HG03045 (cell line): ENCODE measurements at regions not wholly inside any gene's neighbourhood (a gene's known extent, or its start where the extent isn't known, plus 50 kb on each side); places are given as distances from the start of the nearest gene placed in this dataset.

Experiments used
- ATAC-seq: cut with Tn5 transposase; IDR thresholded peaks from one replicate; pipeline ENCODE4 v1.9.1; 2021; ENCODE audit warnings: mild to moderate bottlenecking, moderate library complexity; ENCODE audit not compliant: unreplicated experiment

DNA sequence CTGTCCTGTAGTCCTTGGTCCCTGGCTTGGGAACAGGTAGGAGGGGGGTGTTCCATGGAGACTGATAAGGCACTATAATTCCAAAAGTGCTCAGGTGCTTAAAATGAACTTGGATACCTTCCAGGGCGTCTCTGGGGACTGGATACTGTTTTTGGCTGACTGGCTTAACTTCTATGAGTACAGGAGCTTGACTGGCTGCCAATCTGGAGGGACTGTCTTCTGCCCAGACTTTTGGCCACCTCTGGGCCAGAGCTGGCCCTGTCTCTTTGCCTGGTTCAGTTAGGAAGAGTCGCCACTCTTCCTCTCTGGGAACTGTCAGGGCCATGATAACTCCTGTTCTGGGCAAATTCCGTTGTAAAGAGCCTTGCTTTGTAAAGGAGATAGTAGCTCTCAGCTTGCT is 407.0 kb downstream of the TGFB2 start:
- no peak for ATAC-seq

DNA sequence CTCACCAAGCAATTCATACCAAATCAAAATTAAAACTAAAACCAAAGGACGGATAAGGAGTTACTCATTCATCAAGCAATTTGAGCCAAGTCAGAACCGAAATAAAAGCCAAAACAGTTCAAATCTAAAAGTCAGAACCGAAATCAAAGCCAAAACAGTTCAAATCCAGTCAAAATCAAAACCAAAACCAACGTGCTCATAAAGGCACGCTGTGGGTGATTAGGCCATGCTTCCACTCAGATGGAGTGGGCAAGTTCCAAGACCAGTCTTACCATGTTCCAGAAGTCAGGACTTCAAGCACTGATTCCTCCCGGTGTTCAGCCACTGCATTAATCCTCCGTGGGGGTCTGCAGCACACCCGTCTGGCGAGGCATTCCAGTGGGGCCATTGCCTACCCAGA is 409.3 kb downstream of the TGFB2 start:
- no peak for ATAC-seq

DNA sequence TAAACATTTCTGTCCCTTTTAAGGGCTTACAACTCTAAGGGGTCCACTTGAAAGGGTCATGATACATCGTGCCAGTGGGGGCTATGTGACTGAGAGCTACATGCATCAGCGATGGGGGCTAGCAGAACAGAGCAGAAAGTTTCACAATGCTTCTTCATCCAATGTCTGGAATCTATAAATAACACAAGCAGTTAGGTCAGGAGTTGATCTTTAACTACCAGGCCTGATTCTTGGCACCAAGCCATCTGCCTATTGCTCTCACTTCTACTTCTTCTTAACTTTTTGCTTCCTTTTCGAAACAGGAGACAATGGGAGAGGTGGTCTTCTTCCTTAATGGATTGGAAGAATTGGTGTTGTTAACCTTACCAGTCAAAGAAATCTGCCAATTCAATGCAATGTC is 410.0 kb downstream of the TGFB2 start:
- no peak for ATAC-seq

DNA sequence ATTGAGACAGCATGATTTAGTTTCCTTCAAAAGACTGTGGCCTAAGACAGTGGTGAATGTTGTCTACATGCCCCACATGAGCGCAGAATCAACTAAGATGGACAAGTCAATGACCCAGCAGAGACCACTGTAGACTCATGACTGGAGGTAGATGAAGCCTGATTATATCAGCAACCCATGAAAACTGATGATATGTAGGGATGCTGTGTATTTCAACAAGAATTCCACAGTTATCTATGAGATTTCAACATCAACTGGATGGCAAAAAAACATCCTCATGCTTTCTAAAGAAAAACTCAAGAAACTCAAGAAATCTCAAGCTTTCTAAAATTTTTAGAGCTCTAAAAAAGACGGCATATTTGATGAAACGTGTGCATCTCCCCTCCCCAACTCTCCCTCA is 413.9 kb upstream of the LYPLAL1 start:
- no peak for ATAC-seq

DNA sequence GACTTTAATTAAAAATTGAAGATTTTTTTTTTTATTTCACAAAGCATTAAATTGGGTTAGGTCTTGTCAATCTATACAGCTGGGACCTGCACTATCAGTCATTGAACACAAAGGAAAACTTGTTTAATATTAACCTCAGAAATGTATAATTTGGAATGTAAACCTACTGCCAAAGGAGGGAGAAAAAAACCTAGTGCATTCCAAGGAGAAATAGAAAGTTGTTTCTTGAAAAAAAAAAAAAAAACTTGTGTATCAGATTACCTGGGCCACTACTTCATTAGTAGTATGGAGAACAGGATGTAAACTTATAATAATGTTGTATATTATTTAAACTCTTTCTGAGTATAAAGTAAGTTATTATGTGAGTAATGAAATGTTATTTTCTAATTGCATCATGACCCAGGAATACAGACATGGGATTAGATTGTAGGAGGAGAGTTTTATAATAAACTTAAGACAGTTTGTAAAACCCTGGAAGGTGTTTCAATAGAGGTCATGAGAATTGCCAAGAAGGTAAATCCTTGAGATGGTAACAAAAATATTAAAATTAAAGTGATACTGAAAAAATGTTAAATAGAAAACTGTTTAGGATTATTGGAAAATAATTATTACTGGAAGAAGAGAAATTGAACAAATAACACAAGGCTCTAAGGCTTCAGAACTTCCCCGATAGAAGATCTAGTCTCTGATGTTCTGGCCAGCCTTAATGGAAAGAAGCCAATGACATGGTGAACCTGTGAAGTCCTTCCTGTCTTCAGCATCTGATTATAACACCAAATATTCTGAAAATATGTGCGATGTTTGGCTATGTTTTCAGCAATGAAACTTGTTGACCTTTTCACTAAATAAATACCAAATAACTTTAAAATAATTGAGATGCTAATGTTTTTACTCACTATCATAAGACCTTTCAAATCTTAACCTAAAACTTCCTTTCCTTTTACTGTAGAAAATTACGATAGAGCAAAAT is 412.8 kb upstream of the LYPLAL1 start:
- ATAC-seq: no peak

DNA sequence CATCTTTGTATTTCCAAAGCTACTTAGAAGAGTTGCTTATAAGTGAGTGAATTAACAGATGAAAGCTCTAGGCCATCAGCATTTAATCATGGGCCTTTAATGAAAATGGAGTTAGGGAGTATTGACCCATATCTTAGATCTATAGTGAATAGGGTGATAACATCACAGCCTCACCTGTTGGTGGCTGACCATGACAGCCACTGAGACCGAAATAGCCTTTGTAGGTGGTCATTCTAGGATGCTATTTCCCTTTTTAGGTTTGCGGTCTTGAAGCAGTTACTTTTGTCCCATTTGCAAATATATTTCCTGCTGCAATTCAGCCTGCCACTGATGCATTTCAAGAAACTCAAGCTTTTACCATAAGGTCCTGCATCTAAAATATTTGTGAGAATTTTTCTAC is 410.1 kb upstream of the LYPLAL1 start:
- no peak for ATAC-seq

DNA sequence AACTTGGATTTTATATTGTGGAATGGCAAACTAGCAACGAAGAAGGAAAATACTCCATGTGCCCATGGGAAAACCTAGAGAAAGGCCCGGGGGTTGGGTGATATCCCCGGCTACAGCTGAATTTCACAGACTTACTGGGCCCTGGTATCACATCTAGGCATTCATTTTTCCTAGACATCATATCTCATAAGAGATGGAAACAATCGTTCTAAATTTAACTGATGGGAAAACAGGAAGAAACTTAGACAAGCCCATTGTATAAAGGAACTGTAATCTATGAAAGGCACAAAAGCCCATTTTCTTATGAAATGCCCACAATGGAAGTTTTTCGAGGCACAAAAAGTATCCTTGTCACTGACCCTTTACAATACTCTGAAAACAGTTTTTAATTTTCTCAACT is 407.9 kb upstream of the LYPLAL1 start:
- ATAC-seq: no peak

DNA sequence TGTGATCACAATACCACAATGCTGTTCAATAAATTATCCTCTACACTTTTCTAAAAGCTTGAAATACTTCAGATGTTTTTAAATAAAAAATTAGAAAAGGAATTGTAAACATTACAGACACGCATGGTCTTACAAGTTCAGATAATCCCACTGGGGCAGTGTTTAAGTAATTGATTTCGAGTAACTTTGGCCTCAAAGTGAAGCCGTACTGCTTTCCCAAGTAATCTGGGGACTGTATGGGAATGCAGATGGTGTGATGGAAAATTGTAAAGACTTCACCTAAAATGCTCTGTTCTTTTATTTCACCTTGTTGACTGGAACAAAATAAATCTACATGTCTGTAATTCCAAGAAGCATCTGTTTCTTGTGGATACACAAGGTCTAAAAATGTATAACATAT is 401.7 kb upstream of the LYPLAL1 start:
- ATAC-seq: no peak

DNA sequence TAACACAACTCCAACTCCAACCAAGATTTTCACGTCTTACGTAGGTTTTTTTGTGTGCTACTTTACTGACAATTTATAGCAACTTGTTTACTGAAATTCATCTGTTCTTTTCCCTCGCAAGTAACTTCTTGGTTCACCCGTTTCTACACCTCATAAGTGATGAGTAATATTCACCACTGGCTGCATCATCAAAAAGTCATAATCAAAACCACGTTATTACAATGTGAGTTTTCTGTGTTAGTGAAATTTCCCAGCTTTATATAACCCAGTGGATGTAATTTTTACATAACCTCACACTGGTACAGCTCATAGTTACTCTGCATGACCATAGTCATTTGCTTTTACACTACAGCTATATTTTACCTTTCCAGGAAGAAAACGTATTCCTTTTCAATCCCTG is 401.1 kb upstream of the LYPLAL1 start:
- ATAC-seq: no peak

DNA sequence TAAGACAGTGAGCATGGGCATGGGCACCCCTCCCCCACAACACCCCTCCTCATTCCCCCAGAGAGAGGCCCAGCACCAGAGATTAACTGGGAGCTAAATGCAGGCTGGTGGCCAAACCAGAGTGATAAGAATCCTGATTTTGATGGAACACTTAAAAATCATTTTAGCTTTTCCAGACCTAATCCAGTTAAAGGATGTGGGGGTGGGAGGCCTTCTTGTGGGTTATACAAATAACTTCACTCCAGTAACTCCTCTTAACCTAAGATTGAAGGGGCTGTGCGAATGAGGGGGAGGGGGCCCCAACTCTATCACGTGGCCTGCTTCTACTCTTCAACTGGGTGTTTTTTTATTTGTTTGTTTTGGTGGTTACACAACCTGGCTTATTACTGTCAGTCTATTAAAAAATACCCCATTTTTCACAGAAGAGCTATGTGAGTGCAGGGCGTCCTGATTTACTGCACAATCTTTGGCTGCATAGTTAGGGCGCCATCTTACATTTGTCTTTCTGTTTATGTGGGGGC is 398.1 kb upstream of the LYPLAL1 start:
- ATAC-seq: no peak

DNA sequence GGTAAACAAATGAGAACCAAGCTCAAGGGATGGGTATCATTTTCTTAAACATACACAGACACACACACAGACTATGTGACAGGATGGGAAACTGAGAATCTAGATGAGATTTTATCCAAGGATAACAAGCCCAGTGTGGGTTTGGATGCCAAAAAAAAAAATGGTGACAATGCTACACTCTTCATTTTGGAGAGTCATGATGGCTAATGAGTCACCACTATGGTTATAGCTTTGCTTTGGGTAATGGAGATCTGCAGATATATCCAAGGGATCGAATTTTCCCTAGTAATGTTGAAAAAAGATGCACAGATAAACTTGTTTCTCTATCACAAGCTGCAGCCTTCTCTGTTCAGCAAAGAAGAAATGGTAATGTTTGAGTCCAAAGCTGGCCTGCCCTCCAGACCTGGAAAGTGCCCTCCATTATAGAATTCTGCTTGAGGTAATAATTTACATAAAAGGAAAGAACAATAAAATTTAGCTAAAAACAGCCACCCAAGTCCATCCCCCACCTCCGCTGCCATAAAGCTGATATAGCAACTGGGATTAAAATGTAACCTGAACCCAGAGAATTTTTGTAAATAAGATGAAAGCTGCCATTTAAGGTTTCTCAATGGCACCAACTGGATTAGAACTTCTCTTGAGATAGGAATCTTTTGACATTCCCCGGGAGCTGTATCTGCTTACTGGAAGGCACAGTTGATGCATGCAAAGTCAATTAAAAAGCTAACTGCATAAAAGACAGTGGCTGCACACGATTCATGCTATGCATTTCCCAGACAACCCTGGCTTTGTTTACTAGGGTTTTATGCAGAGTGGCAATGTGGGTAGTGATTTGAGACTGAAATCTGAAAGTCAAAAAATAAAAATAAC is 395.2 kb upstream of the LYPLAL1 start:
- no peak for ATAC-seq

DNA sequence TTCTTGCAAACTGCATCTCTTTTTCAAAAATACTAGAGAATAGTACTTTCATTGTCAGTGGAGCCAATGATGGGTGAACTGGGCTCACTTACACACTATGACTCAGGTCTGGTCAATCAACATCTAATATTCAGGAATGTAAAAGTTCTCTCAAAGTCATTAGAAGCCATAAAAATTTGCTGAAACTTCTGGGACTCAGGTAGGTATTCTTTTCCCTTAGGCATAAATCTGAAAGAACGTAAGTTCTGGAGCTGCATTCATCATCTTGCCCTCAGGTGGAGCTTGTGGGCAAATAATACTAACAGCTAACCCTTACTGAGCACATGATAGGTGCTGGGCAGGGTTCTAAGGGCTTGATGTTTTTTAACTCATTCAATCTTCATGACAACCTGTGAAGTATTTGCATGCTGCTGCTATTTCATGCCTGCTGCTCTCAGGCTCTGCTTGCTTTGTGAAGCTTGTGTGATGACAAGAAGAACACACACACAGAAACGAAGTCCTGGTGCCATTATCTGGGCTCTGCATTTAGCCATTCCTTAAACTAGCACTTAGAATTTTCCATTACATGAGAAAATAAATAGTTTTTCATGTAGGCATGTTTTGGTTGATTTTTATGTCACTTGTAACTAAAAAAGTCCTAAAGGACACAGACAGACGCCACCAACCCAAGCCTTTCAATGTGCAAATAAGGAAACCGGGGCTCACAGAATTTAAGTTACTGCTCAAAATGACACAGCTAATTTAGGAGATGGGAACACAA is 394.2 kb upstream of the LYPLAL1 start:
- no peak for ATAC-seq

DNA sequence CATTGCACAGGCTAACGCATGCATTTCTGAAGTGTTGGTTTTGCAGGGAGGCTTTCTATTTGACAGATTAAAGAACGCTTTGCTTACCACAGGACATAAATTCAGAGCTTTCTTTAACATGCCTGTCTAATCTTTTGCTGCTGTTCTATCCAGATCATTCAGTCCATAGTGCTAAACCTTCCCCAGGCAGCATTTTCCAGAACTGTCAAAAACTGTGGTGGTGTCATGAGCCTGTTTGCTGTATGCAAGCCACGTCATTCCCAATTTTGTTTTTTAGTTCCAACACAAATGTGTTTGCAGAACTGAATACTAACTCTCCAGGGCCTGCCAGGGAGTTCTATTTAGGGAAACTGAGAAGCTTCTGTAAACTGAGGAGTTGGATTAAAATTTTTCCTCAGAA is 390.5 kb upstream of the LYPLAL1 start:
- ATAC-seq: no peak

DNA sequence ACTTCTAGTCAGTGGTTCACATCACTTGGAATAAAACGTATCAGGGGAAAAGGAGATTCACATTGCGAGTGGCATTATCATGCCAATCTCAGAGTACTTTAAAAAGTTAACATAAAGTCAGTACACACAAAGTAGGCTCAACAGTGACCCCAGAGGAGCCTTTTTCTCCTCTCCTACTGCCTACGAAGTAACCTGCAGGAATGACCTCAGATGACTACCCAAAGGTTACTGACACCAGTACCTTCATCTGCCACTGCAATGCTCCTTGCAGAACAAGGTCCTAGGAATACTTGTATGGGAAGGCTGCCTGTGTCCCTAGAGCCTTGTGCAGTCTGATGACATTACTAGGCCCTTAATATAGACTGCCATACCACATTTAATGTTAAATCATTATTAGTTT is 389.8 kb upstream of the LYPLAL1 start:
- no peak for ATAC-seq

DNA sequence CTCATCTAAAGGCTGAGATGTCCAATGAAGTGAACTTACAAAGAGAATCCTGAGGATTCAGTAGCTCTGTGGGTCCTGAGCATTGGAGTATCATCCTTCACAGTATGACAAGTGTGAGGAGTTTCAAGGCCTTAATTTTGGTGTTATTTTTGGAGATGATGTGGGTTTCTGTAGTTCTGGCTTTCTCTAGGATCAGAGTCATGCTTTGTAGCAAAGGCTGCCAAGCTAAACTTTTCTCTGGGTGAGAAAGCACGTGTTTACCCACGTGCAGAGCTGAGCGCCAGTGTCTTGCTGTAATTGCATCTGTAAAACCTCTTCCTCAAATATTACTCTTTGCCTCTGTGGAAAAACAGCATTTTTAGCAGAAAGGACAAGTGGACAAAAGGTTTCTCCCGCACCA is 387.8 kb upstream of the LYPLAL1 start:
- no peak for ATAC-seq

DNA sequence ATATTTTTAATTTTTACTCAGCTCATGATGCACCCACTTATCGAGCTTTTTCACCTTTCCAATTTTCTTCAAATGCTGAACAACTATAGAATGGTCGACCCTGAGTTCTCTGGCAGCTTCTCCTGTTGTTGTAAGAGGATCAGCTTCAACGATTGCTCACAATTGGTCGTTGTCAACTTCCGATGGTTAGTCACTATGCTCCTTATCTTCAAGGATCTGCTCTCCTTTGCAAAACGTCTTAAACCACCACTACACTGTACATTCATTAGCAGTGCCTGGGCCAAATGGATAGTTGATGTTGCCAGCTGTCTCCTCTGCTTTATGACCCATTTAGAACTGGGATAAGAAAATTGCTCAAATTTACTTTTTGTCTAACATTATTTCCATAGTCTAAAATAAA is 385.9 kb upstream of the LYPLAL1 start:
- no peak for ATAC-seq

DNA sequence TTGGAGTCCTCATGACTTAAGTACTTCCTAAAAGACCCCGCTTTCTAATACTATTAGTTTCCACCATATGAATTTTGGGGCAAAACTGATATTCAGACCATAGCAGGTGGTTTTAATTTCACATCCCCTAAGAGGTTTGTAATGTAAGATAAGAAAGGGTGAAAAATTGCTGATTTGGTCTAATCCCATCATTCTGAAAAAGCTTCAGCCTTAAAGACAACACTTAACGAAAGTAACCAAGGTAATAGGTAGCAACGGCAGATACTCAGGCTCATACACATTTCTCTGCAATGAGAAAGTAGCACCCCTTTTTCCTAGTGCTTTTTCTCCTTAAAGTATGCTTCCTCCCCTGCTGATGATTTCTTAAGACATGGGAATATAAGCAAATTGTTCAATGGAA is 376.9 kb upstream of the LYPLAL1 start:
- ATAC-seq: no peak

DNA sequence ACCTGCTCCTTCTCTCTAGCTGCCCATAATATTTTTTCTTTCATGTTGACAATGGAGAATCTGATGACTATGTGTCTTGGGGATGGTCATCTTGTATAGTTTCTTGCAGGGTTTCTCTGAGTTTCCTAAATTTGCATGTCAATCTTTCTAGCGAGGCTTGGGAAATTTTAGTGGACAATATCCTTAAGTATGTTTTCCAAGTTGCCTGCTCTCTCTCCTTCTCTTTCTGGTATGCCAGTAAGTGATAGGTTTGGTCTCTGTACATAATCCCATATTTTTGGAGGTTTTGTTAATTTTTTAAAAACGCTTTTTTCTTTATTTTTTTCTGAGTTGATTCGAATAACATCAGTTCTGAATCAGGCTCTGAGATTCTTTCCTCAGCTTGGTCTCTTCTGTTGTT is 370.9 kb upstream of the LYPLAL1 start:
- ATAC-seq: no peak

DNA sequence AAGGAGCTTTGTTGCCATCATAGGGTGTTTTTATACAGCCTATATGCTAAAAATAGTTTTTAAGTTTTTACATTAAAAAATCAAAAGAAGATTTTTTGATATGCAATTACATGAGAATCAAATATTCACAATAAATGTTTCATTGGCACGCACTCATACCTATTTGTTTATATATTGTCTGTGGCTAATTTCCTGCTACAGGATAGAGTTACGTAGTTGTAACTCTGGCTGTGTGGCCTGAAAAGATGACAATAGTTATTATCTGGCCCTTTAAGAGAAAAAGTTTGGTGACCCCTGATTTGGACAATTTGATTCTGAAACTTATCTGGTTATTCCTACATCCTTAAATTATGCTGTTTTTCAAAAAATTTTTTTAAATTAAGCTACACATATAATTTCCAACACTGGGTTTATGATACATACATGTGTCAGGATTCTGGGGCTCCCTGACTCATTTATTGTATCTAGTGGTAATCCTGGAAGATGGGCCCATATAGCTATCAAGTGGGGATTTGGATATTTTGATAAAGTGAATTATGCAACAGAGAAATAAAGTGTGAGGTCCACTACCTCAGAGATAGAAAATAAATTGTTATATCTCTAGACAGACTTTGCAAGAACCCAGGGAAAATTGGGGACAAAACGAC is 370.2 kb upstream of the LYPLAL1 start:
- no peak for ATAC-seq

DNA sequence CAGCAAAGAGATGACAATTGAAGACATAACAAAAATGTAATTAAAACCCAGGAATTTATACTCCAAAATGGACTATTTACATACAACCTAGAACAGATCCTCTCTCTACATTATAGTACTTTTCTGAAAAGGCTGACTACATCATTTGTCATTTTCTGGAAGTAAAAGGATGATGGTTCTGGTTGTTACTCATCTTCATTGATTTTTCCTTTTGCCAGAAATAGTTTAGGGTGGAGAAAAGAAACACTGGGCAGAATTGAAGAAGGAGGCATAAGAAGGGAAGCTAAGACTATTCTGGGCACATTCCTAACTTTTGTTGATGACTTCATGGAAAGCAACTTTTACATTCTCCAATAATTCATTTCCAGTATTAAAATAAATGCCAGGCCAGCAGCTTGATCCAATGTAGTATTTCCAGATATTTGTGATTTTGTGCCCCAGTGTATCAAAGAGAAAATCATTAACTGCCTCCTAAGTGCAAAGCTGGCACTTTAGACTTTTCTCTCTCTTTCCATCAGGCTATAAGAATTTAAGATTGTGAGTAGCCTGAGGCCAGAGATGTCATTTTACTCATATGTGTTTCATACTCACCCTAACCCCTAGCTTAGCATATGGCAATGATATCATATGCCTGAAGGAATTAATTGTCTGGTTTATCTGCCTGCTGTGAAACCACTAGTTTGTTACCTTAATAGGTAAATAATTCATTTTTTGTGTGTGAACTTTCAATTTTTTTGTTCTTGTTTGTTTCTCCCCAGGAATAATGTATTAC is 369.5 kb upstream of the LYPLAL1 start:
- no peak for ATAC-seq
